ENCODE measurements at regions not wholly inside any gene's neighbourhood (a gene's known extent, or its start where the extent isn't known, plus 50 kb on each side); places are given as distances from the start of the nearest gene placed in this dataset.

DNA sequence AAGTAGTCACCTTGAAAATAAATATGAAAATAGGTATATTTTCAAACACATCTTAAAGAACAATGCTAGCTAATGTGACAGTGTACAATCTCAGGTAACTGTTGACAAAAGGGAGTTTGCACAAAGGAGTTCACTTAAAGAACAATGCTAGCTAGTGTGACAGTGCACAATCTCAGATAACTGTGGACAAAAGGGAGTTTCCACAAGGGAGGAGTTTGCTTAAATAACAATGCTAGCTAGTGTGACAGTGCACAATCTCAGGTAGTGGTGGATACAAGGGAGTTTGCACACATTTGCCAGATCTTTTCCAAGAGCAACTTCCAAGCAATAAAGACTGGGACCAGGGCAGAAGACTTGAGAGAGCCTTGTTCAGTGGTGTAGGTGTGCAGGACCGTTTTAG, 442.9 kb upstream of the FTMT start (continued):
- TF ChIP-seq, protein P1, sequence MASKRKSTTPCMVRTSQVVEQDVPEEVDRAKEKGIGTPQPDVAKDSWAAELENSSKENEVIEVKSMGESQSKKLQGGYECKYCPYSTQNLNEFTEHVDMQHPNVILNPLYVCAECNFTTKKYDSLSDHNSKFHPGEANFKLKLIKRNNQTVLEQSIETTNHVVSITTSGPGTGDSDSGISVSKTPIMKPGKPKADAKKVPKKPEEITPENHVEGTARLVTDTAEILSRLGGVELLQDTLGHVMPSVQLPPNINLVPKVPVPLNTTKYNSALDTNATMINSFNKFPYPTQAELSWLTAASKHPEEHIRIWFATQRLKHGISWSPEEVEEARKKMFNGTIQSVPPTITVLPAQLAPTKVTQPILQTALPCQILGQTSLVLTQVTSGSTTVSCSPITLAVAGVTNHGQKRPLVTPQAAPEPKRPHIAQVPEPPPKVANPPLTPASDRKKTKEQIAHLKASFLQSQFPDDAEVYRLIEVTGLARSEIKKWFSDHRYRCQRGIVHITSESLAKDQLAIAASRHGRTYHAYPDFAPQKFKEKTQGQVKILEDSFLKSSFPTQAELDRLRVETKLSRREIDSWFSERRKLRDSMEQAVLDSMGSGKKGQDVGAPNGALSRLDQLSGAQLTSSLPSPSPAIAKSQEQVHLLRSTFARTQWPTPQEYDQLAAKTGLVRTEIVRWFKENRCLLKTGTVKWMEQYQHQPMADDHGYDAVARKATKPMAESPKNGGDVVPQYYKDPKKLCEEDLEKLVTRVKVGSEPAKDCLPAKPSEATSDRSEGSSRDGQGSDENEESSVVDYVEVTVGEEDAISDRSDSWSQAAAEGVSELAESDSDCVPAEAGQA (IDR thresholded peaks at IDR 0.05; ENCODE audit: low read depth): no peak
- TF ChIP-seq, protein P1 (CRISPR knock-in tag; IDR thresholded peaks at IDR 0.05; ENCODE audit: borderline replicate concordance): no peak
- TF ChIP-seq, protein P2, sequence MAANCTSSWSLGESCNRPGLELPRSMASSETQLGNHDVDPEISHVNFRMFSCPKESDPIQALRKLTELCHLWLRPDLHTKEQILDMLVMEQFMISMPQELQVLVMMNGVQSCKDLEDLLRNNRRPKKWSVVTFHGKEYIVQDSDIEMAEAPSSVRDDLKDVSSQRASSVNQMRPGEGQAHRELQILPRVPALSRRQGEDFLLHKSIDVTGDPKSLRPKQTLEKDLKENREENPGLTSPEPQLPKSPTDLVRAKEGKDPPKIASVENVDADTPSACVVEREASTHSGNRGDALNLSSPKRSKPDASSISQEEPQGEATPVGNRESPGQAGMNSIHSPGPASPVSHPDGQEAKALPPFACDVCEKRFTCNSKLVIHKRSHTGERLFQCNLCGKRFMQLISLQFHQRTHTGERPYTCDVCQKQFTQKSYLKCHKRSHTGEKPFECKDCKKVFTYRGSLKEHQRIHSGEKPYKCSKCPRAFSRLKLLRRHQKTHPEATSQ (CRISPR knock-in tag; IDR thresholded peaks at IDR 0.05; ENCODE audit: borderline replicate concordance): no peak
- TF ChIP-seq, protein P3, sequence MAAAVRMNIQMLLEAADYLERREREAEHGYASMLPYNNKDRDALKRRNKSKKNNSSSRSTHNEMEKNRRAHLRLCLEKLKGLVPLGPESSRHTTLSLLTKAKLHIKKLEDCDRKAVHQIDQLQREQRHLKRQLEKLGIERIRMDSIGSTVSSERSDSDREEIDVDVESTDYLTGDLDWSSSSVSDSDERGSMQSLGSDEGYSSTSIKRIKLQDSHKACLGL (CRISPR knock-in tag; IDR thresholded peaks at IDR 0.05): no peak
- TF ChIP-seq, protein P4, sequence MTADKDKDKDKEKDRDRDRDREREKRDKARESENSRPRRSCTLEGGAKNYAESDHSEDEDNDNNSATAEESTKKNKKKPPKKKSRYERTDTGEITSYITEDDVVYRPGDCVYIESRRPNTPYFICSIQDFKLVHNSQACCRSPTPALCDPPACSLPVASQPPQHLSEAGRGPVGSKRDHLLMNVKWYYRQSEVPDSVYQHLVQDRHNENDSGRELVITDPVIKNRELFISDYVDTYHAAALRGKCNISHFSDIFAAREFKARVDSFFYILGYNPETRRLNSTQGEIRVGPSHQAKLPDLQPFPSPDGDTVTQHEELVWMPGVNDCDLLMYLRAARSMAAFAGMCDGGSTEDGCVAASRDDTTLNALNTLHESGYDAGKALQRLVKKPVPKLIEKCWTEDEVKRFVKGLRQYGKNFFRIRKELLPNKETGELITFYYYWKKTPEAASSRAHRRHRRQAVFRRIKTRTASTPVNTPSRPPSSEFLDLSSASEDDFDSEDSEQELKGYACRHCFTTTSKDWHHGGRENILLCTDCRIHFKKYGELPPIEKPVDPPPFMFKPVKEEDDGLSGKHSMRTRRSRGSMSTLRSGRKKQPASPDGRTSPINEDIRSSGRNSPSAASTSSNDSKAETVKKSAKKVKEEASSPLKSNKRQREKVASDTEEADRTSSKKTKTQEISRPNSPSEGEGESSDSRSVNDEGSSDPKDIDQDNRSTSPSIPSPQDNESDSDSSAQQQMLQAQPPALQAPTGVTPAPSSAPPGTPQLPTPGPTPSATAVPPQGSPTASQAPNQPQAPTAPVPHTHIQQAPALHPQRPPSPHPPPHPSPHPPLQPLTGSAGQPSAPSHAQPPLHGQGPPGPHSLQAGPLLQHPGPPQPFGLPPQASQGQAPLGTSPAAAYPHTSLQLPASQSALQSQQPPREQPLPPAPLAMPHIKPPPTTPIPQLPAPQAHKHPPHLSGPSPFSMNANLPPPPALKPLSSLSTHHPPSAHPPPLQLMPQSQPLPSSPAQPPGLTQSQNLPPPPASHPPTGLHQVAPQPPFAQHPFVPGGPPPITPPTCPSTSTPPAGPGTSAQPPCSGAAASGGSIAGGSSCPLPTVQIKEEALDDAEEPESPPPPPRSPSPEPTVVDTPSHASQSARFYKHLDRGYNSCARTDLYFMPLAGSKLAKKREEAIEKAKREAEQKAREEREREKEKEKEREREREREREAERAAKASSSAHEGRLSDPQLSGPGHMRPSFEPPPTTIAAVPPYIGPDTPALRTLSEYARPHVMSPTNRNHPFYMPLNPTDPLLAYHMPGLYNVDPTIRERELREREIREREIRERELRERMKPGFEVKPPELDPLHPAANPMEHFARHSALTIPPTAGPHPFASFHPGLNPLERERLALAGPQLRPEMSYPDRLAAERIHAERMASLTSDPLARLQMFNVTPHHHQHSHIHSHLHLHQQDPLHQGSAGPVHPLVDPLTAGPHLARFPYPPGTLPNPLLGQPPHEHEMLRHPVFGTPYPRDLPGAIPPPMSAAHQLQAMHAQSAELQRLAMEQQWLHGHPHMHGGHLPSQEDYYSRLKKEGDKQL (CRISPR knock-in tag; IDR thresholded peaks at IDR 0.05; ENCODE audit: low read depth): no peak
- TF ChIP-seq, protein P5, sequence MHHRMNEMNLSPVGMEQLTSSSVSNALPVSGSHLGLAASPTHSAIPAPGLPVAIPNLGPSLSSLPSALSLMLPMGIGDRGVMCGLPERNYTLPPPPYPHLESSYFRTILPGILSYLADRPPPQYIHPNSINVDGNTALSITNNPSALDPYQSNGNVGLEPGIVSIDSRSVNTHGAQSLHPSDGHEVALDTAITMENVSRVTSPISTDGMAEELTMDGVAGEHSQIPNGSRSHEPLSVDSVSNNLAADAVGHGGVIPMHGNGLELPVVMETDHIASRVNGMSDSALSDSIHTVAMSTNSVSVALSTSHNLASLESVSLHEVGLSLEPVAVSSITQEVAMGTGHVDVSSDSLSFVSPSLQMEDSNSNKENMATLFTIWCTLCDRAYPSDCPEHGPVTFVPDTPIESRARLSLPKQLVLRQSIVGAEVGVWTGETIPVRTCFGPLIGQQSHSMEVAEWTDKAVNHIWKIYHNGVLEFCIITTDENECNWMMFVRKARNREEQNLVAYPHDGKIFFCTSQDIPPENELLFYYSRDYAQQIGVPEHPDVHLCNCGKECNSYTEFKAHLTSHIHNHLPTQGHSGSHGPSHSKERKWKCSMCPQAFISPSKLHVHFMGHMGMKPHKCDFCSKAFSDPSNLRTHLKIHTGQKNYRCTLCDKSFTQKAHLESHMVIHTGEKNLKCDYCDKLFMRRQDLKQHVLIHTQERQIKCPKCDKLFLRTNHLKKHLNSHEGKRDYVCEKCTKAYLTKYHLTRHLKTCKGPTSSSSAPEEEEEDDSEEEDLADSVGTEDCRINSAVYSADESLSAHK (CRISPR knock-in tag; IDR thresholded peaks at IDR 0.05; ENCODE audit: borderline replicate concordance): no peak
